Islet precursor cell (in vitro differentiated cells): ENCODE measurements at regions not wholly inside any gene's neighbourhood (a gene's known extent, or its start where the extent isn't known, plus 50 kb on each side); places are given as distances from the start of the nearest gene placed in this dataset.

ENCODE experiments used
- DNase-seq: peaks from one replicate; pipeline ENCODE4 v3.0.0-alpha.2; 2018

GRCh38 chr10:10520491-10521385 lies 496.9 kb upstream of the CELF2 start:
- no peak for DNase-seq

GRCh38 chr10:10526846-10527245 lies 490.8 kb upstream of the CELF2 start:
- DNase-seq = no peak

GRCh38 chr10:10527861-10528562 lies 489.7 kb upstream of the CELF2 start:
- peak; percentile 55 for DNase-seq

- no peak for DNase-seq
These were observed 489.1 kb upstream of the CELF2 start for GRCh38 chr10:10528563-10528910.

- DNase-seq = no peak
These were observed 487.4 kb upstream of the CELF2 start for GRCh38 chr10:10530313-10530712.

GRCh38 chr10:10532236-10532635 lies 485.4 kb upstream of the CELF2 start:
- DNase-seq = no peak

GRCh38 chr10:10532826-10533225 lies 484.8 kb upstream of the CELF2 start:
- no peak for DNase-seq

GRCh38 chr10:10533437-10533836 lies 484.2 kb upstream of the CELF2 start:
- DNase-seq = peak; percentile 83

GRCh38 chr10:10538326-10538725 lies 479.3 kb upstream of the CELF2 start:
- DNase-seq = no peak

GRCh38 chr10:10540398-10540797 lies 477.3 kb upstream of the CELF2 start:
- no peak for DNase-seq

GRCh38 chr10:10542477-10542876 lies 475.2 kb upstream of the CELF2 start:
- DNase-seq = no peak

GRCh38 chr10:10544890-10545289 lies 472.8 kb upstream of the CELF2 start:
- DNase-seq = no peak

GRCh38 chr10:10545771-10546170 lies 471.9 kb upstream of the CELF2 start:
- DNase-seq = no peak

- no peak for DNase-seq
These were observed 465.9 kb upstream of the CELF2 start for GRCh38 chr10:10551596-10552301.

GRCh38 chr10:10552948-10553347 lies 464.7 kb upstream of the CELF2 start:
- DNase-seq = no peak

- no peak for DNase-seq
These were observed 453.4 kb upstream of the CELF2 start for GRCh38 chr10:10564081-10564794.

GRCh38 chr10:10576937-10577336 lies 440.7 kb upstream of the CELF2 start:
- DNase-seq = no peak

GRCh38 chr10:10579709-10580108 lies 438.0 kb upstream of the CELF2 start:
- no peak for DNase-seq

GRCh38 chr10:10584161-10584560 lies 433.5 kb upstream of the CELF2 start:
- no peak for DNase-seq

- no peak for DNase-seq
These were observed 429.8 kb upstream of the CELF2 start for GRCh38 chr10:10587744-10588393.

- DNase-seq = peak; percentile 60
These were observed 427.9 kb upstream of the CELF2 start for GRCh38 chr10:10589540-10590303.
